Prostate gland (tissue), 1 donor: ENCODE measurements at regions not wholly inside any gene's neighbourhood (a gene's known extent, or its start where the extent isn't known, plus 50 kb on each side); places are given as distances from the start of the nearest gene placed in this dataset.

Experiments used
- POLR2A ChIP-seq: fragments of 450-650 bp; IDR thresholded peaks from one replicate; pipeline ENCODE4 v1.6.1; 2016; ENCODE audit warnings: antibody characterized with exemption, mild to moderate bottlenecking
- POLR2AphosphoS5 ChIP-seq: sonication (generic); formaldehyde crosslinking; IDR thresholded peaks from one replicate; pipeline ENCODE4 v1.6.1; 2017; ENCODE audit warnings: antibody characterized with exemption

DNA sequence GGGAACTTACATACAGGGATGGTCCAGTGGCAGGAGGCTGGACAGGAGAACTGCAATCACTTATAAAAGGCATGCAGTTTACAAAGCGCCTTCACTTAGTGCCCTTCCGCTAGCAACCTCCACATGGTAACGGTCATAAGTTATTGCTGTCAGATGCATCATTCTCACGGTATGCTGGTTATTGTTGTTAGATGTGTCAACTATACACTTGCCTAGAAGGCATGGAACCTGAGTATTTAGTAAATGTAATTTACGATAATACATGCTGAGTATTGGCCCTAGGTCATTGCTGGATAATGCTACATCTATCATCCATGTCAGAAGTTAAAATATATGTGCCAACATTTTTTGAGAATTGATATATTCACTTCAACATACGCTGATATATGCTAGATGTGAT, 155.1 kb upstream of the MBL2 start:
- TF ChIP-seq POLR2A (no peak), POLR2AphosphoS5 (no peak)
